ENCODE measurements at regions not wholly inside any gene's neighbourhood (a gene's known extent, or its start where the extent isn't known, plus 50 kb on each side); places are given as distances from the start of the nearest gene placed in this dataset.
"Not testable (repeated sequence)": the region's sequence is repeated elsewhere in the genome, so short reads cannot be mapped to it uniquely, and the experiment has no call there.

DNA sequence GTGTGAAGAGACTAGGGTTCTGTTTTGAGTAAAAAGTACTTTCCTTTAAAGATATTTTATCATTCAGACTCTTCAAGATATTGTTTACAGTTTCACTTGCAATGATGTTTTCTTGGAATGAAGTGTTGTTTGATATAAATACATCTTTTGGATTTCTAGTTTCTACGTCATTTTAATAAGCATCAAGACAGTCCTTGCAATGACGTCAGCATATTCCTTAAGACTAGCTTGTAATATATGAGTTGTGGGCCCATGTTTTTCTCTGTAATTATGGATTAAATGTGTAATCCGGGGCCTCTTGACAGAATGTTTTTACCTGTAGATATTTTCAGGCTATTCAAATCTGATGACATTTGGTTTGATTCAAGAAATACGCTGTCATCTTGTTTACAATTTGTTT lies 66.1 kb downstream of the RBMX2 start:
- DNase-seq: no peak

- no peak for DNase-seq
Observed at GRCh38 chrX:130468395-130468923, 66.7 kb downstream of the RBMX2 start.

GRCh38 chrX:130482871-130483270 lies 81.1 kb downstream of the RBMX2 start:
- no peak for DNase-seq

GRCh38 chrX:130485870-130486269 lies 84.1 kb downstream of the RBMX2 start:
- no peak for DNase-seq

GRCh38 chrX:130495502-130495901 lies 93.7 kb downstream of the RBMX2 start:
- not testable (repeated sequence) for DNase-seq

DNA sequence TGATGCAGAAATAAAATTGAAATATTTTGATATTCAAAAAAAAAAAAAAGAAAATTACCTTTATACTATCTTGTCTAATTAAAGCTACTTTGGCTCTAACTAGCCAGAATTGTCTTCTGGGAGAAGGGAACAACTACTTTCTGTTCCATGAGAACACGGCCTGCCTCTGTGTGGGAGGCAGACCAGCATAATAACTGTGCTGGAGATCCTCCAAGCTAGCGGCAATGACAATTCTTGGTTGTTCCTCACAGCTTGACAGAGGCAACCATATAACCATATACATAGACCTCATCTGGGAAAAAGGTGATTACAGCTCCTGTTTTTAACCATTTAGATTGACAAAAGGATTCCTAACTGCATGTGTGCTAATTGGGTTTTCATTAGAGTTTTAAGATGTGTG lies 95.7 kb downstream of the RBMX2 start:
- DNase-seq: no peak

GRCh38 chrX:130498653-130499274 lies 97.0 kb downstream of the RBMX2 start:
- no peak for DNase-seq

DNA sequence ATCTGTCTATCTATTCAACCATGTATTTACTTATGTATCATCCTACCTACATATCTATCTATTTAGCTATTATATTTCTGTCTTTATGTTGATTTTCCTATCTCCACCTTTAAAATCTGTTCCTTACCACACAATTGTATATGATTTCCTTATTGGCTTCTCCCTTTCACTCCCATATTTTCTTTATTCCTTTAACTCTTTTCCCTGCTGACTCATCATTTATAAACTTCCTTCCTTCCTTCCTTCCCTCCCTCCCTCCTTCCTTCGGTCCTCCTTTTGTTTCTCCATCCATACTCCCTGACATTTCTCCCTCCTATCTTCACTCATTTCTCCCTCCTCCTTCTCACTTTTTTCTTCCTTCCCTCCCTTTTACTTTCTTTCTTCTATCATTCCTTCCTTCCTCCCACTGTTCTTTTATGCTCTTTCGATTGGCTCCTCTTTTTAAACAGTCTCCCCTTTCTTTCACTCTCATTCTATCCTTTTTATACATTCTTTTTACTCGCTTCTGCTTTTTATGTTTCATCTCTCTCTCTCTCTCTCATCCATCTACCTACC lies 100.3 kb downstream of the RBMX2 start:
- no peak for DNase-seq

- no peak for DNase-seq
Observed at GRCh38 chrX:130504019-130504418, 102.2 kb downstream of the RBMX2 start.

- DNase-seq: no peak
Observed at GRCh38 chrX:130507015-130507414, 105.2 kb downstream of the RBMX2 start.

DNA sequence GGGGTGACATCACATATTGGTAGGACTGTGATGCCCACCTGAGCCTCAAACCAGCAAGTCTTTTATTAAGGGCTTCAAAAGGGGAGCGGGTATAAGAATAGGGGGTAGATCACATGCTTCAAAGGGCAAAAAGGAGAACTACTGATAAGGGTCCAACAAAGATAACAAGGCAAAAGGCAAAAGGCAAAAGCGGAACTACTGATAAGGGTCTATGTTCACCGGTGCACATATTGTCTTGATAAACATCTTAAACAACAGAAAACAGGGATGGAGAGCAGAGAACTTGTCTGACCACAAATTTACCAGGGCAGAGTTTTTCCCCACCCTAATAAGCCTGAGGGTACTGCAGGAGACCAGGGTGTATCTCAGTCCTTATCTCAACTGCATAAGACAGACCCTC lies 110.7 kb downstream of the RBMX2 start:
- DNase-seq: not testable (repeated sequence)

GRCh38 chrX:130516123-130516522 lies 114.3 kb downstream of the RBMX2 start:
- no peak for DNase-seq

GRCh38 chrX:130523460-130524394 lies 121.9 kb downstream of the RBMX2 start:
- DNase-seq: no peak

DNA sequence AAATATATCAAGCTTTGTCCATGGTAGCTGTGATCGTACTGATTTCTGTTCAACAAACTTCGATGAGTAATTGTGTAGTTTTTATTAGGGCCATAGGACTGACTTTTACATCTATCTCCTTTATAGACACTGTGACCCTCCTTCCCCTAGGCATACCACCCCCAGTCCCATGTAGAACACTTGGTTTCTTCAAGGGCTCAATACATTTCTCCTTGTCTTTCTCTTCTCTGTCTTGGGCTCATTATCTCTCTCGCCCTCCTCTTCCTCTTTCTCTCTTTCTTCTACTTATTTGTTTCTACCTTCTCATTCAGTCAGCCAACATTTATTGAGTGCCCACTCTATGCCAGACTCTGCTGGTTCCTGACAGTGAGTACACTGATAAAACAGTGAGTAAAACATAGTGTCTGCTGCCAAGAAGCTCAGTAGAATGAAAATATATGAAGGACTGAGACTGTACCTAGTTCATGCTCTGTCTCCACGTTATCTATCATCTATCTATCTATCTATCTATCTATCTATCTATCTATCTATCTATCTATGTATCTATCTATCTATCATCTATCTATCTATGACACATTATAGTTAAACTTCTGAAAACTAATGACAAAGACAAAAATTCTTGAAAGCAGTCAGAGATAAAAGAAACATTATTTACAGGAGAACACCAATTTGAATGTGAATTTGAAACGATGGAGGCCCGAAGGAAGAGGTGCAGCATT lies 122.8 kb downstream of the RBMX2 start:
- no peak for DNase-seq

DNA sequence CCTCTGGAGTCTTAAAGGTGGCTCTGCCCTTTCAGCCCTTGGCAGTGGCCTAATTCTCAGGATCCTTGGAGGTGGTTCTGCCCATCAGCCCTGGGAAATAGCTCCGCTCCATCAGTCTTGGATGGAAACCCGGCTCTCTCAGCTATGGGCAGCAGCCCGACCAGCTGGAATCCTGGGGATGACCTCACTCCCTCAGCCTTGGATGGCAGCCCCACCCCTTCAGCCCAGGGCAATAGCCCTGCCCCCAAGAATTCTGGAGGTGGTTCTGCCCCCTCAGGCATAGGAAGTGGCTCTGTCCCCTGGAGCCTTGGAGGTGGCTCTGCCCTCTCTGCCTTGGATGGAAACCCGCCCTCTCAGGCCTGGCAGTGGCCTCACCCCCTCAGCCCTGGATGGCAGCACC lies 127.7 kb downstream of the RBMX2 start:
- no peak for DNase-seq

DNA sequence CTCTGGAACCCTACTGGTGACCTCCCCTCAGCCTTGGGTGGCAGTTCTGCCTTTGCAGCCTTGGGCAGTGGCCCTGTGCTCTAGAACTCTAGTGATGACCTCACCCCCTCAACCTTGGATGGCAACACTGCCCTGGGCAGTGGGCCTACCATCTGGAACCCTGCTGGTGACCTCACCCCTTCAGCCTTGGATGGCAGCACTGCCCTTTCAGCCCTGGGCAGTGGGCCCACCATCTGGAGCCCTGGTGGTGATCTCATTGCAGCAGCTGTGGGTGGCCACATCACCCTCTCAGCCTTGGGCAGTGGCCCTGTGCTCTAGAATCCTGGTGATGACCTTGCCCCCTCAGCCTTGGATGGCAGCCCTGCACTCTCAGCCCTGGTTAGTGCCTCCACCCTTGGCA lies 129.3 kb downstream of the RBMX2 start:
- no peak for DNase-seq

GRCh38 chrX:130539721-130540321 lies 138.0 kb downstream of the RBMX2 start:
- DNase-seq: peak; percentile 48

DNA sequence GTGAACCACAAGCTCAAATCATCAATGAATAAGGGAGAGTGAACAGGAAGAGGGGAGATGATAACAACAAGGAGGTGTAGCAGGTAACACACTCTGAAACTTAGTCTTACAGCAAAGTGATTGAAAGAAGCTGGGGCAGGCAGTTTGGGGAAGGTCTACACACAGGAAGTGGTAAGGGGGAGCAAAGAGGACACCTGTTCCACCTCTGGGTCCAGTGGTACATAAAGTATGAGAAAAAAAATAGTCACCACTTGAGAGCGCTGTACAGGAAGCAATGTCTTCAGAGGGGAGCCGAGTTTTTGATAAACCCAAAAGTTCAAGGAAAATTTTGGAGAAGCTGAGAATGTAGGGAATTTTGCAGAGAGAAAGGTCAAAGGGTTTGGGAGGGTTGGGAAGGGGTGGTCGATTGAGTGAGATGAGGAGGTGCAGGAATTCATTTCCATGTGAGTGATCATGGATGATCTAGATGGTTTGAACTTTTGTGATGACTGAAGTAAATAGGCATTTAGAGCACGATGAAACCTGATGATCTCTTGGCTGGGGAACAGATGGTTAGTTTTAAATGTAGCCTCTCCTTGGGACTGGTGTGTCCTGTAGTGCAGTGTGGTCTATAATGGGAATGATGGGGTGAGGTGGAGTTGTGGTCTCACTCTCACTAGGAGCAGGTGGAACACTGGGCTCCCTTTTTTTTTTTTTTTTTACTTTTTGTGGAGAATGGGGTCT lies 142.0 kb downstream of the RBMX2 start:
- DNase-seq: no peak

DNA sequence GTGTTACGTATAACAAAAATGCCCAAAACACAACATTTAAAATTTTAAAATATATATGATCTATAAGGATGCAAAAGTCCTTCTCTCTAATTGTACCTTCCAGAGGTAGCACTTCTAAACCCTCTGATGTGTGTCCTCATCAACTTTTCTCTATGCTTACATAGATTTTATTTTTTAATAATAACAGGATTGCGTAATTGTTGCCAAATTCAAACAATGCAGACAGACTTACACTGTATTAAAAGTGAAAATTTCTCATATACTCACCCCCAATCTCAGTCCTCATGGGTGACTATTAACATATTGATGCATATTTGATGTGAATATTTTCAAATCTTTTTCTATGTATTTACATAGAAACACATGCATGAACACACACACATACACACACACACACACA lies 144.0 kb downstream of the RBMX2 start:
- DNase-seq: no peak

GRCh38 chrX:130549382-130549781 lies 147.6 kb downstream of the RBMX2 start:
- DNase-seq: not testable (repeated sequence)

GRCh38 chrX:130550351-130550750 lies 148.6 kb downstream of the RBMX2 start:
- no peak for DNase-seq
